ENCODE measurements at regions not wholly inside any gene's neighbourhood (a gene's known extent, or its start where the extent isn't known, plus 50 kb on each side); places are given as distances from the start of the nearest gene placed in this dataset.

GRCh38 chr1:166544036-166544435 lies 295.2 kb upstream of the POGK start (continued):
- TF ChIP-seq ZNF83 (CRISPR knock-in tag; IDR thresholded peaks at IDR 0.05; ENCODE audit: borderline replicate concordance), result no peak
- no peak for TF ChIP-seq ZNF619 (CRISPR knock-in tag; IDR thresholded peaks at IDR 0.05)
- no peak for TF ChIP-seq CAMTA2 (CRISPR knock-in tag; IDR thresholded peaks at IDR 0.05; ENCODE audit: borderline replicate concordance)
- TF ChIP-seq CENPT (CRISPR knock-in tag; IDR thresholded peaks at IDR 0.05; ENCODE audit: low read depth), result no peak
- TF ChIP-seq NRL (CRISPR knock-in tag; IDR thresholded peaks at IDR 0.05; ENCODE audit: borderline replicate concordance), result no peak
- no peak for TF ChIP-seq ZBTB40 (IDR thresholded peaks at IDR 0.05)
- no peak for TF ChIP-seq ZBTB40 (CRISPR knock-in tag; IDR thresholded peaks at IDR 0.05)
- no peak for TF ChIP-seq JARID2 (CRISPR knock-in tag; IDR thresholded peaks at IDR 0.05; ENCODE audit: insufficient replicate concordance)

Measured in HepG2 (cell line).